ENCODE measurements at regions not wholly inside any gene's neighbourhood (a gene's known extent, or its start where the extent isn't known, plus 50 kb on each side); places are given as distances from the start of the nearest gene placed in this dataset.
"Not testable (repeated sequence)": the region's sequence is repeated elsewhere in the genome, so short reads cannot be mapped to it uniquely, and the experiment has no call there.

- Mint-ChIP-seq H3K4me1 (no peaks in the 10 kb centered on the region), H3K36me3 (ENCODE audit: insufficient read depth in 1 of 3, low read depth in 3 of 3) (no peaks in the 10 kb centered on the region; a peak in 1 of 7 replicates), H3K27me3 (ENCODE audit: low read depth) (no peaks in the 10 kb centered on the region), H3K27ac (no peak overlapping the region), H3K9me3 (peaks cover 5 to 6% of the 10 kb centered on the region in 2 experiments; a peak in 4 of 5 replicates), H3K4me3 (no peak overlapping the region)
- Histone ChIP-seq H3T11ph (ENCODE audit: low read length) (no peak overlapping the region), H3K79me1 (ENCODE audit: insufficient read depth, low read depth, low read length, poor library complexity, severe bottlenecking) (no peaks in the 10 kb centered on the region), H3K56ac (ENCODE audit: insufficient read length, low read depth, low read length) (no peak overlapping the region), H4K8ac (replicated peaks; ENCODE audit: insufficient read length, low read depth, low read length) (no peak overlapping the region), H4K91ac (ENCODE audit: insufficient read length, low read depth, low read length) (no peak overlapping the region), H4K5ac (ENCODE audit: insufficient read length, low read depth, low read length) (no peak overlapping the region), H3K14ac (ENCODE audit: insufficient read depth, low read length) (no peak overlapping the region), H3K79me2 (ENCODE audit: insufficient read depth, low read length) (no peaks in the 10 kb centered on the region), H3K9me3 (ENCODE audit: control insufficient read depth, low read depth, low read length) (no peaks in the 10 kb centered on the region), H3K27me3 (ENCODE audit: insufficient read depth, low read length) (no peaks in the 10 kb centered on the region), H2BK20ac (ENCODE audit: low read depth, low read length, poor library complexity, severe bottlenecking) (no peak overlapping the region), H3K4me1 (ENCODE audit: insufficient read depth, low read length) (no peaks in the 10 kb centered on the region), H3K23me2 (ENCODE audit: insufficient read length, low read depth, low read length, poor library complexity, severe bottlenecking) (no peaks in the 10 kb centered on the region), H3K23ac (ENCODE audit: insufficient read length, low read depth, low read length) (no peak overlapping the region), H3K4ac (ENCODE audit: low read depth, low read length) (no peak overlapping the region), H2AFZ (ENCODE audit: low read length) (no peak overlapping the region), H4K20me1 (ENCODE audit: control insufficient read depth, insufficient read depth, insufficient read length) (no peaks in the 10 kb centered on the region), H3K27ac (ENCODE audit: insufficient read length, low read depth, low read length) (no peak overlapping the region), H2BK15ac (ENCODE audit: low read depth, low read length) (no peak overlapping the region), H2BK5ac (ENCODE audit: insufficient read length, low read length) (no peak overlapping the region), H2BK12ac (ENCODE audit: insufficient read length, low read depth, low read length) (no peak overlapping the region), H3K18ac (ENCODE audit: insufficient read length, low read depth, low read length) (no peak overlapping the region), H3K9ac (ENCODE audit: extremely low read depth, insufficient read length, low read length) (no peak overlapping the region), H2BK120ac (ENCODE audit: low read depth, low read length, poor library complexity, severe bottlenecking) (no peak overlapping the region), H2AK5ac (ENCODE audit: insufficient read length, low read length) (no peak overlapping the region), H3K4me2 (ENCODE audit: insufficient read depth, insufficient read length, low read length) (no peak overlapping the region)
- DNase-seq, result no peak
- no CpG with 5 or more reads among the region's 5 CpGs for WGBS (ENCODE audit: extremely low coverage, insufficient read length, low lambda C conversion rate)
- no peak for TF ChIP-seq CTCF (conservative IDR thresholded peaks at IDR 0.05)
Measured at GRCh38 chr1:96912248-96912647, 190.7 kb downstream of the PTBP2 start.

- not testable (repeated sequence) for H4K8ac ChIP-seq (replicated peaks; ENCODE audit: insufficient read length, low read depth, low read length); H2BK20ac ChIP-seq (ENCODE audit: low read depth, low read length, poor library complexity, severe bottlenecking); H3K4me3 Mint-ChIP-seq; H3K14ac ChIP-seq (ENCODE audit: insufficient read depth, low read length); H2BK12ac ChIP-seq (ENCODE audit: insufficient read length, low read depth, low read length); H3K18ac ChIP-seq (ENCODE audit: insufficient read length, low read depth, low read length); H3K79me2 ChIP-seq (ENCODE audit: insufficient read depth, low read length); H3K9me3 Mint-ChIP-seq; H3K27me3 ChIP-seq (ENCODE audit: insufficient read depth, low read length); DNase-seq; H2BK5ac ChIP-seq (ENCODE audit: insufficient read length, low read length); H2AK5ac ChIP-seq (ENCODE audit: insufficient read length, low read length); H3K23me2 ChIP-seq (ENCODE audit: insufficient read length, low read depth, low read length, poor library complexity, severe bottlenecking); H3K27me3 Mint-ChIP-seq (ENCODE audit: low read depth); H3K79me1 ChIP-seq (ENCODE audit: insufficient read depth, low read depth, low read length, poor library complexity, severe bottlenecking); H3K9me3 ChIP-seq (ENCODE audit: control insufficient read depth, low read depth, low read length); H2AFZ ChIP-seq (ENCODE audit: low read length); H3K36me3 Mint-ChIP-seq (ENCODE audit: insufficient read depth in 1 of 3, low read depth in 3 of 3); H3K4me1 Mint-ChIP-seq; H3K23ac ChIP-seq (ENCODE audit: insufficient read length, low read depth, low read length); H3K56ac ChIP-seq (ENCODE audit: insufficient read length, low read depth, low read length); H3T11ph ChIP-seq (ENCODE audit: low read length); H2BK15ac ChIP-seq (ENCODE audit: low read depth, low read length); H3K9ac ChIP-seq (ENCODE audit: extremely low read depth, insufficient read length, low read length); H4K91ac ChIP-seq (ENCODE audit: insufficient read length, low read depth, low read length); H4K5ac ChIP-seq (ENCODE audit: insufficient read length, low read depth, low read length); H3K27ac Mint-ChIP-seq; H3K27ac ChIP-seq (ENCODE audit: insufficient read length, low read depth, low read length); H4K20me1 ChIP-seq (ENCODE audit: control insufficient read depth, insufficient read depth, insufficient read length); H3K4ac ChIP-seq (ENCODE audit: low read depth, low read length); H3K4me1 ChIP-seq (ENCODE audit: insufficient read depth, low read length); H3K4me2 ChIP-seq (ENCODE audit: insufficient read depth, insufficient read length, low read length); H2BK120ac ChIP-seq (ENCODE audit: low read depth, low read length, poor library complexity, severe bottlenecking)
- WGBS (ENCODE audit: extremely low coverage, insufficient read length, low lambda C conversion rate), result no CpG with 5 or more reads among the region's 3 CpGs
Measured at GRCh38 chr1:96915701-96916100, 194.1 kb downstream of the PTBP2 start.

Measured in H9 (cell line).